ENCODE measurements at regions not wholly inside any gene's neighbourhood (a gene's known extent, or its start where the extent isn't known, plus 50 kb on each side); places are given as distances from the start of the nearest gene placed in this dataset.

- DNase-seq (ENCODE audit: low spot score), result no peak
These were observed 198.4 kb upstream of the NT5C1B start for GRCh38 chr2:18787726-18788125.

GRCh38 chr2:18784245-18784644 lies 194.9 kb upstream of the NT5C1B start:
- no peak for DNase-seq (ENCODE audit: low spot score)

DNA sequence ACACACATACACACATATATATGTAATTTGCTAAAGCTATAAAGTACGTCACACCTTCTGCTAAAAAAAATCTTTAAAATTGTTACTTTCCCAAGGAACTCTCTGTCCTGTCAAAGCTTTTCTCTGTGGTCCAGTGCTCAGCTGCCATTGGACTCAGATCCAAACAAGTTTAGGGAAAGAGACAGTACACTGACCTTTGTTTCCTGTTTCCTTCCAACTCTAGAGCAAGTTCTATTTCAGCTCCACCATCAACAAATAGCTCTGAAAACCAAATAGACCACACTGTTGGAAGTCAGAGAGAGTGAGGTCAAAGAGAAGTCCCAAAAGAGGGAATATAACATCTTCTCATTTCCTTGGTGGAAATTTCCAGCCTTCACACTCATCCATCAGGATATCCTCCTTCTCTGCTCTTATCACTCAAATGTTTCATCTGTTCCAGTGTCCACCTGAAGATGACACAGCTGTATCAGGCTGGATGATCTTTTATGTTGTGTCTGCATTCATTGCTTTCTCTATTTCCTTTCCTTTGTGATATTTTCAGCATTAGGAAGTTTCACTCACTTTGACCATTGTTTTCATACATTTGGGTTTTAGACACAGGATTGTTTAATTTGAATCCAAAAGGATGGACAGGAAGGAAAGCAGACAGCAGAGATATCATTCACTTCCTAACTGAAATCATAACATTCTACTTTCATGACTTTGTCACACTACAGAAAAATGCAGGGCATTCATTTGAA lies 192.3 kb upstream of the NT5C1B start:
- DNase-seq (ENCODE audit: low spot score), result no peak

DNA sequence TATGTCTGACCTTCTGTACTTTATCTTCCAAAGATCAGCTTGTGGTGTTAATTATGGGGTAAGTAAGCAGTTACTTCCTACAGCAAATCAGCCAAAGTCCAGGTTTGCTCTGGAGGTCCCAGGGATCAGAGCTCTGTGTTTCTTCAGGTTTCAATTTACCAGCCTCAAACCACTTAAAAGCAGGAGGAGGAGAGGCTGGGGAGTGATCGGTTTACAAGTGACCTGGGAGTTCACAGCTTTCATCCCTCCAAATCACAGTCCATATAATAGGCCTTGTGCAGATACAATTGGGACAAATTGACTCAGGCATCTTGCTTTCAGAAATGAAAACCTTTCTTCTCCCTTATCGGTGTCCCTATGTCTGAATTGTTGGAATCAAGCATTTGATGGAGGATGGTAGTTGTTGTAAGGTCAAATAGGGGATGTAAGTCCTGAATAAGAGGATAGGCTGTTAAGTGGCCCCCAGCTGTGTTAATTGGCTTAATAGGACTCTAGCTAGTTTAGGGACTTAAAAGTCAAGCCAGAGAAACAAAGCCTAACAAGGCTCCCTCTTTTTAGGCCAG lies 188.0 kb upstream of the NT5C1B start:
- DNase-seq (ENCODE audit: low spot score), result no peak

GRCh38 chr2:18771212-18771611 lies 181.8 kb upstream of the NT5C1B start:
- no peak for DNase-seq (ENCODE audit: low spot score)

DNA sequence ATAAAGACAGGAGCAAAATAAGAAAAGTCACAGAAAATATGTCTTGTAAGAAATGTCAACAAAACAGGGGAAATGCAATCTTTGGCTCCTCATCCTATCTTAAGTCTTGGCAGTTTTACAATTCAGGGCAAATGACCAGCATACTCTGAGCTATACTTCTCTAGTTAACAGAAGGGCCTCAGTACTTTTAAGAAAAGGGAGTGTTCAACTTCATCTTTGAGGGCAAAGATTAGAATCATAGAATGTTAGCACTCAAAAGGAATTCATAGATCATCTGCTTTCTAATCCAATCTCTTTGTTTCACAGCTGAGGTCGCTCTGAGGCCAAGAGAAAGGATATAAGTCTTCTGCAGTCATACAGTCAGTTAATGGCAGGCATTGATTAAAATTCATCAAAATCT lies 174.0 kb upstream of the NT5C1B start:
- no peak for DNase-seq (ENCODE audit: low spot score)

- DNase-seq (ENCODE audit: low spot score), result no peak
These were observed 173.3 kb upstream of the NT5C1B start for GRCh38 chr2:18762667-18763066.

DNA sequence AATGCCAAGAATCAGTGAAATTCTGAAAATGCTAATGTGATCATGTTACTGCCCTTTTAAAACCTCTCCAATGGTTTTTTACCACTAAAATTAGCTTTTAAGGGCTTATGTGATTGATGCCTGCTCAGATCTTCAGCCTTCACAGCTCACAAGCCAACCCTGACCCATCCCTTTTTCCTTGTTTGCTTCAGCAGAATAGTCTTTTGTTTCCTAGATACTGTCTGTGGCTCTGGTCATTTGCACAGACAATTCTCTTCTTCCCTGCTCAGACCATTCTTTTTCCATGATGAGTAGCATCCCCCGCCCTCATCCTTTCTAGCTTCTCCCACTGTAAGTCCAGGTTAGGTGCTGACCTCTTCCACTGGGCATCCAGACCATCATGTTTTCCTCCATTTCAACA lies 164.9 kb upstream of the NT5C1B start:
- no peak for DNase-seq (ENCODE audit: low spot score)

GRCh38 chr2:18753722-18754121 lies 164.4 kb upstream of the NT5C1B start:
- no peak for DNase-seq (ENCODE audit: low spot score)

GRCh38 chr2:18752667-18753422 lies 163.5 kb upstream of the NT5C1B start:
- DNase-seq (ENCODE audit: low spot score), result no peak

DNA sequence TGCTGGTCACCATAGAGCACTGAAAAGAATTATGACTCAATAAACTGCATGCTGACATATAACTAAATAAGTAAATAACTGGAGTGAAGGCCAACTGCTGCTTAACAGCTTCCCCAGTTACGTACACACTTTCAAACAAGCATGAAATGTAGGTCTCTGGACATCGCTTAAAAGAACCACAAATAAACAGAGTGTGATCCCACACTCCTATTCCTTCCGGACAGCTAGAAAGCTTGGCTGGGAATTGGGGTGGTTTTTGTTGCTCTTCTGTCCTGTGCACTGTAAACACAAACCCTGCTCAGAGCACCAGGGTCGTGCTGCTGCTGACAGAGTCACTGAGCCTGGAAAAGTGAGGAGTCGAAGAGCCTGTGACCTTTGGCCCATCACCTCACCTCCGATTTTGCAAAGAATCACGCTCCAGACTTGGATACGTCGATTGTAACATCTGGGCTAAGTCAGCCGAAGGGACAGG lies 162.7 kb upstream of the NT5C1B start:
- DNase-seq (ENCODE audit: low spot score), result no peak

DNA sequence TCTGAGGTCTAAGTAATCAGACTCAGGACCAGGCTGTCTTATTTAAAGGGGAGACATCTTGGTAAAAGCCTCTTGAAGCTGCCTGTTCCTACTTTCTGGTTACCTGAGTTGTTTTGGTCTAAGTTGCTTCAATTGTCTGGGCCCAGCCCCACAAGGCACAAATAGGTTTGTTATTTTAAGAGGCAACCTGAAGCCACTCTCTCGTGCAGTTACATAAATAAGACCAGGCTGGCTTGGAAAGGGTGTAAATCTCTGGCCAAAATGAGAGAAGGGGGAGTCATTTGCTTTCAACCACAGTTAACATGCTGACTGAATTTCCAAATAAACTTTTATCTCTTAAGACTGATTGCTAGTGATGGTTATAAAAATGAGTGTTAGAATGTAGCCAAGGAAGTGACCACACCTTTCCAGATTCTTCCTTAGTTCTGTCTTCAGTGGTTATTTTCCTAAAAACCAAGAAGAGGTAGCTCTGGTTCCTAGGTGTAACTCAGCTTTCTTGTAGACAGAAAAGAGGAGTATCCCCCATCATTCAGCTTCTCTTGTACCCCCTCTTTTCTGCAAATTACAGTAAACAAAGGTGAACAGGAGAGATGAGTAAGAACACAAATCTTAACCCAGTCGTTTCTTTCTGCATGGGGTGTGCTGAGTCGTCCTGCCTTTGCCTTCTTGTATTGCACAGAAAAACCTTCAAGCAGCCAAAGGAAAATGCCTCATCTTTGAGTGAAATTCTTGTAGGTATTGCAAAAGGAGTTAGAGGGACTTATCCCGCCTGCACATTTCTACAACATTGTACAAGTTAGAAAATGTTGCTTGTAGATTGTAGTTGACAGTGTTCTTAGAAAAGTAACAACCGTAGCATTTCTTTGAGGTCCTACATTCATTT lies 161.5 kb upstream of the NT5C1B start:
- no peak for DNase-seq (ENCODE audit: low spot score)

- peak; percentile 57 for DNase-seq (ENCODE audit: low spot score)
These were observed 160.7 kb upstream of the NT5C1B start for GRCh38 chr2:18749912-18750526.

- no peak for DNase-seq (ENCODE audit: low spot score)
These were observed 156.3 kb upstream of the NT5C1B start for GRCh38 chr2:18745431-18746272.

DNA sequence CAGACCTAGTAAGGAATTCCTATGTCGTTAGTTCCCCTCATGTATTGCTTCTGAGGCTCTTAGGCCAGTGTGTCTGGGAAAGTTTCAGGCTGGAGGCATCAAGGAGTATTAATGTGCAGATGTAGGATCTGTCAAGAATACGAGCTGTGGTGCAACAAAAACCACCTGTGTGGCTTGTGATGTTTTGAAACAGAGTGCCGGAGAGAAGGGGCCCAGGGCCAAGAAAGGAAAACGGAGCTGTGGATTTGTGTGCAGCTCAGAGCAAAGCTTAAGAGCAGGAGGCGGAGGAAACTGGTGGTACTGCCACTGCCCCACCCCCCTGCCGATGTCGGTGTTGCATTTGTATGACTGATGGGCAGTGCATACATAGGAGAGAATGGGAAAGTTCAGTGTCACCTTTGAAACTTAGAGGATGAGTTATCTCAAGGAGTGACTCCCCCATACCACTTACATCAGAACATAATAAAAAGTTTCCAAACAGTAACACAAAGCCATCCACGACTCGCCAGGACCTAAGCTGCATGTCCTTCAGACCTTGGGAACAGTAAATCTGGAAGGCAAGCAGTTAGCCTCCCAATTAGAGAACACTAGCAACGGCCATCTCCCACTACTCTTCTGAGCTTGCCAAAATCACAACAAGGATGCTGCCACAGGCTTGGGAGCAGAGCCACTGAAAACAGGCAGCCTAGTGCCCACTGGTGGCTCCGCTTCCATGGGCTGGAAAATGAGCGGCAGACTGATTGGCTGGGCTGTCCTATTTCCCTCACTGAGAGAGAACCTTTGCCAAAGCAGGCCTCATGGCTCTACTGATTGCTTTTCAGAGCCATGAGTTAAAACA lies 152.7 kb upstream of the NT5C1B start:
- DNase-seq (ENCODE audit: low spot score), result no peak

DNA sequence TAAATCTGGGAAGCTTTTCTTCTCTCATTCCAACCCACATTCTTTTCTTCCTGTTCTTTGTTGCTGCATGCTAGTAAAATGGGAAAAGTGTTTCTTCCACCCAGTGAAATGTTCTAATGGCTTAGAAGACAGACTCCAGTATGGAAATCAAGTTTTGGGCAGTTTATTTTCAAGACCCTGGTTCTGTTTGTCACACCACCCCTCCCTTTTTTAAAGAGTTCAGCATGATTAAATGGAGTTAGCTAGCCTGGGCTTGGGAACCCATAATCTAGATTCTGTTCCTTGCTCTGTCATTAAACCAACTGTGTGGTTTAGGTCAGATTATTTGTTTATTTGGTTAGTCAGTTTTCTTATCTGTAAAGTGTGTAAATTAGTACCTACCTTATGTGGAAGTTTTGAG lies 151.8 kb upstream of the NT5C1B start:
- DNase-seq (ENCODE audit: low spot score), result no peak

GRCh38 chr2:18740474-18740881 lies 151.1 kb upstream of the NT5C1B start:
- DNase-seq (ENCODE audit: low spot score), result no peak

GRCh38 chr2:18731666-18732065 lies 142.3 kb upstream of the NT5C1B start:
- DNase-seq (ENCODE audit: low spot score), result no peak

DNA sequence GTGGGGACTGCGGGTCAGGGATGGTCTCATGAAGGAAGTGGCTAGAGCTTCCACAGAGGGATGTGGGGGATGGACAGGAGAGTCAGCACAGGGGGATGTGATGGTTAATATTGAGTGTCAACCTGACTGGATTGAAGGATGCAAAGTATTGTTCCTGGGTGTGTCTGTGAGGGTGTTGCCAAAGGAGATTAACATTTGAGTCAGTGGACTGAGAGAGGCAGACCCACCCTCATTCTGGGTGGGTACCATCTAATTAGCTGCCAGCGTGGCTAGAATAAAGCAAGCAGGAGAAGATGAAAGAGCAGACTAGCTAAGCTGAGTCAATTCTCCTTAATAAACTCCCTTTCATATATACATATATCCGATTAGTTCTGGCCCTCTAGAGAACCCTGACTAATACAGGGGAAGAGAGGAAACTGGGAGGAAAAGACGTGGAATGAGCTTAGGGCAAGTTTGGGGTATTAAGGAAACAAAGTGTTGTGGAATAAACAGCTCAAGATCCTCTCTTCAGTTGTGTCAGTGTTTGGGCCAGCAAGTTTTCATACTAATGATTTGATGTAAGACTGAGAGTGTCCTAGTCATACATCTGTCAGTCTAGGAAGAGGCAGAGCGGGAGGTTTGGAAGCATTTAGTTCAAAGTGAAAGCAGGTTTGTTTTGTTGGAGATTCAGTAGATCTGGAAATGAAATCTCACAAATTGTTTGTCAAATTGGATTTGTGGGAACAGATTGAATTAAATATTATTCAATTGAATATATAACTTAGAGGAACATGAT lies 135.2 kb upstream of the NT5C1B start:
- DNase-seq (ENCODE audit: low spot score), result no peak
